Thyroid gland (tissue), 4 donors: ENCODE measurements at regions not wholly inside any gene's neighbourhood (a gene's known extent, or its start where the extent isn't known, plus 50 kb on each side); places are given as distances from the start of the nearest gene placed in this dataset.

Source experiments
- CTCF ChIP-seq, 6 experiments: fragments of 200-600 bp in 3 of 6; fragments of 450-650 bp in 3 of 6; sonication (generic) in 3 of 6; IDR thresholded peaks; one replicate each; pipeline ENCODE4 v1.5.1; 2016 to 2019; ENCODE audit warnings: antibody characterized with exemption in 6 of 6, mild to moderate bottlenecking in 2 of 6, inconsistent platforms in 1 of 6, moderate library complexity in 1 of 6
- POLR2A ChIP-seq, 2 donors: fragments of 450-650 bp; IDR thresholded peaks; one replicate each; pipeline ENCODE4 v1.6.1; 2017; ENCODE audit warnings: antibody characterized with exemption in 2 of 2, mild to moderate bottlenecking in 2 of 2, moderate library complexity in 1 of 2

- no peak for TF ChIP-seq CTCF (IDR thresholded peaks at IDR 0.05)
- no peak for TF ChIP-seq POLR2A (IDR thresholded peaks at IDR 0.05)
Measured at GRCh38 chr9:115237385-115237998, 119.5 kb upstream of the TNC start.
